SJCRH30 (cell line): ENCODE measurements at regions not wholly inside any gene's neighbourhood (a gene's known extent, or its start where the extent isn't known, plus 50 kb on each side); places are given as distances from the start of the nearest gene placed in this dataset.
"Not testable (repeated sequence)": the region's sequence is repeated elsewhere in the genome, so short reads cannot be mapped to it uniquely, and the experiment has no call there.

Experiments used
- DNase-seq, 2 experiments: peaks; one replicate each; pipeline ENCODE4 v3.0.0-alpha.2; 2015 to 2020
- H3K27ac ChIP-seq: fragments of 250-450 bp; sonication (Bioruptor Pico); 2 replicates; pipeline ENCODE4 v1.5.1; 2020; ENCODE audit warnings: mild to moderate bottlenecking, moderate library complexity
- H3K27me3 ChIP-seq: fragments of 250-450 bp; sonication (Bioruptor Pico); 2 replicates; pipeline ENCODE4 v1.5.1; 2020; ENCODE audit warnings: mild to moderate bottlenecking, moderate library complexity
- H3K36me3 ChIP-seq: fragments of 250-450 bp; sonication (Bioruptor Pico); 2 replicates; pipeline ENCODE4 v1.5.1; 2020; ENCODE audit warnings: mild to moderate bottlenecking, moderate library complexity
- H3K4me1 ChIP-seq: fragments of 250-450 bp; sonication (Bioruptor Pico); 2 replicates; pipeline ENCODE4 v1.5.1; 2020; ENCODE audit warnings: mild to moderate bottlenecking, moderate library complexity
- H3K4me3 ChIP-seq: fragments of 250-450 bp; sonication (Bioruptor Pico); 2 replicates; pipeline ENCODE4 v1.5.1; 2020; ENCODE audit warnings: mild to moderate bottlenecking, moderate library complexity
- H3K9me3 ChIP-seq: fragments of 250-450 bp; sonication (Bioruptor Pico); replicated peaks from 2 replicates; pipeline ENCODE4 v1.5.1; 2020; ENCODE audit warnings: mild to moderate bottlenecking, moderate library complexity

DNA sequence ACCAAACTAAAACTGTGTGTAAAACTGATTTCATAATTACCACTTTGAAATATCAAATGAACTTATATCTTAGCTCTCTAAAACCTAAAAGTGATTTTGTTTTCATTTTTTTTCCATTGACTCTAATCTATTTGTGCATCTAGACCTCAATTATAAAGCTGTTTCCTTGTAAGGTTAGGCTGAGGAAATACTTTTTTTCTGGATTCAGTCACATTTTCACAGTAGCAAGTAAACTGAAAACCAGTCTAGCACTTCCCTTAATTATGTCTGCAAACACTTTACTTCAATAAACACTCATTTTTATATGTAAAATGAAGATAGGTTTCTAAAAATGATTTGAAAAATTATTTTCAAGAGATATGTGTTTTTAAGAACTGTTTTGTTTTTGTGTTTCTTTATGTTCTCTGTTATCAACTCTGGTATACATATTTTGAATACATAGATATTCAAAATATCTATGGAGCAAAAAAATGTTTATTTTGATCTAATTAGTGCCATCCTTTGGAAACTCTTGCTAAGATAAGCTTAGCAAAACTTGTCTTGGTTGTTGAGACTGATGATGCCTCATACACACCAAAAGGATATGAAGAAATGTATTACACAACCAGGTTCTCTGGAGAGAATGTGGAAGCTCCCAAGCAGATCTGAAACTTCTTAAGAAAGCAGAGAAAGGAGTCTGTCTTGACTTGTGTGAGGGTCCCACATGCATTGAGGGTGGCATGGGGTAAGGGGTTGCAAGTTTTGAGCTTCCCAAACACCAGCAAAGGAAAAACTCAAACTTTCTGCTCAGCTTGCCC, 1887.4 kb downstream of the PCDH9 start:
- Histone ChIP-seq H3K4me3 (no peak overlapping the region), H3K9me3 (no peaks in the 10 kb centered on the region; the same call in 1 of the 2 replicates), H3K27ac (no peak overlapping the region), H3K36me3 (no peaks in the 10 kb centered on the region), H3K4me1 (no peaks in the 10 kb centered on the region), H3K27me3 (no peaks in the 10 kb centered on the region)
- no peak for DNase-seq

DNA sequence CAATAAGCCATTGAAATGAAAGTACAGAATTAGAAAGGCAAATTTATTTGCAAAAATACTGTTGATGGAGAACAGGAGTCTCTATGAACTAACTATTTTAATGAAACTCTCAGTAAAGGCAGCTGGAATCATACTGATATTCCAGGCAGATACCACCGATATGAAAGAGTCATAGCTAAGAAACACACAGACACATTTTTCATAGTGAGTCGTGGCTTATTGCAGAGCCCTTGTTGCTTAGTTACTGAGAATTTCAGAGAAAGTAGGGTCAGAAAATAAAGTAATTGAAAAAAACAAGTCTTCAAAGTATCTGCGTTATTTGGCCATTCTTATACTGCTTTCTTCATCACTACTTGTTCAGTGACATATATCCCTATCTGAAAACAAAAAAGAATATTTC, 1890.9 kb downstream of the PCDH9 start:
- no peaks in the 10 kb centered on the region for H3K36me3 ChIP-seq
- no peaks in the 10 kb centered on the region for H3K9me3 ChIP-seq
- no peak for DNase-seq
- no peaks in the 10 kb centered on the region for H3K27me3 ChIP-seq
- peaks cover 11% of the 10 kb centered on the region; the same call in 1 of the 2 replicates for H3K4me1 ChIP-seq
- H3K4me3 ChIP-seq, result no peak overlapping the region
- H3K27ac ChIP-seq, result no peak overlapping the region

DNA sequence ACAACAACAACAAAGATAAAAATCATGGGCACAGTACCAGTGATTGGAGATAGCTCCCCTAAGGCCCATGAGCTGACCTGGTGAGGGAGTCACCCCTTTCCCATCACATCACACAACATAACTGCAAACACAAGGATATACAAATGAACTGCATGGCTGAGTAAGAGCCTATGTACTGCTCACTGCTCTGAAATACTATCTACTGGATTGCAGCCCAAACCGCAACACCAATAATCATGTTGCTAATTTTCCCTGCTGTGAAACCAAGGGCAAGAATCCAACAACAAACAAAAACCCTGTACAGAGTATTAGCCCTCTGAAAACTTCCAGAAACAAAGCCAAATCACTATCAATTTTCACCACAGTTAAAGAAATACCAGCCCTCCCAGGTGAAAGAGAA, 1893.2 kb downstream of the PCDH9 start:
- peak; percentile 34 to 66 for DNase-seq
- no peaks in the 10 kb centered on the region for H3K27me3 ChIP-seq
- no peaks in the 10 kb centered on the region for H3K36me3 ChIP-seq
- H3K27ac ChIP-seq, result no peak overlapping the region
- H3K9me3 ChIP-seq, result no peaks in the 10 kb centered on the region
- peaks cover 11% of the 10 kb centered on the region; the same call in 1 of the 2 replicates for H3K4me1 ChIP-seq
- no peak overlapping the region for H3K4me3 ChIP-seq

DNA sequence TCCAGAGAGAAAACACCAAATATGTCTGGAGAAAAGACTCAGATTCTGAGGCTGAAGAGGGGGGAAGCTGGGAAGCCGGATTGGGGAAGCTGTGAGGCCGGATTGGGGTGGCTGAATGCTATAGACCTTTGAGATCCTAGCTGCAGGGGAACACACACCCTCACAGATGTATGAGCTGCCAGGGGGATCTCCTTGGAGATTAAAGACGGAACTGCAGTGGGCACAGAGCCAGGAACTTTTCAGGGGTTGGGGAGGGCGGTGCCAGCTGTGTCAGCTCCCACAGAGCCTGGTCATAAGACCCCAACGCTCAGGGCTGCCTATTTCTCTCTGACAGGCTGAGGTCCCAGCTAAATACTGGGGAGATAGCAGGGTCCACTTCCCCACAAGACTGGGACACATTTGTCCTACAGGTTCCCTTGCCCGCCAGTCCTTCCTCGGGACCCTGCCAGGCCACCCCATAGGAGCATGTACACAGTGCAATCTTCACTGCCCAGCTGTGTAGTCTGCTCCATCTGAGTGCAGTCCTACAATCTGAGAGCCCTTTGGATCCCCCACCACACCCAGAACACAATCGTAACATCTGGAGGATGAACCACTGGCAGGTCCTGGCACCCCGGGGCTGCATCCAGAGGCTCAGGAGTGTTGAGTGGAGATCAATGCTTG, 1893.9 kb downstream of the PCDH9 start:
- DNase-seq, result peak; percentile 46 to 65
- Histone ChIP-seq H3K4me3 (peak overlapping the region; percentile 5; the same call in 1 of the 2 replicates), H3K4me1 (peaks cover 11% of the 10 kb centered on the region; the same call in 1 of the 2 replicates), H3K27me3 (no peaks in the 10 kb centered on the region), H3K9me3 (no peaks in the 10 kb centered on the region), H3K27ac (no peak overlapping the region), H3K36me3 (no peaks in the 10 kb centered on the region)

DNA sequence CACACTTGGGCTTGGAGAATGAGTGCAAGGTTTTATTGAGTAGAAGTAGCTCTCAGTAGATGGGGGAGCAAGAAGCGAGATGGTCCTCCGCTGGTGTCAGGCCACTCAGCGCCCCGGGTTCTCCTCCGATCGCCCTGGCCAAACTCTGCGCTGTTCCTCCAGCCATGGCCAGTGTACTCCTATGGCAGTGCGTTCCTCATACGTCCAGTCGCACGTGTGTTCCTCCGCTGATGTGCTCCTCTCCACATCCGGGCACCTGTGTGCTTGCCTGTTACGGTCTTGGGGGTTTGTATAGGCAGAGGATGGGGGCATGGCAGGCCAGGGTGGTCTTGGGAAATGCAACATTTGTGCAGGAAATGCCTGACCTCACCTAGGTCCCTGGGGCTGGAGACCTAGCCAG, 1899.4 kb downstream of the PCDH9 start:
- no peak for DNase-seq
- H3K4me1 ChIP-seq, result no peaks in the 10 kb centered on the region
- H3K27ac ChIP-seq, result no peak overlapping the region
- no peaks in the 10 kb centered on the region for H3K9me3 ChIP-seq
- H3K27me3 ChIP-seq, result no peaks in the 10 kb centered on the region
- H3K4me3 ChIP-seq, result no peak overlapping the region
- no peaks in the 10 kb centered on the region for H3K36me3 ChIP-seq

DNA sequence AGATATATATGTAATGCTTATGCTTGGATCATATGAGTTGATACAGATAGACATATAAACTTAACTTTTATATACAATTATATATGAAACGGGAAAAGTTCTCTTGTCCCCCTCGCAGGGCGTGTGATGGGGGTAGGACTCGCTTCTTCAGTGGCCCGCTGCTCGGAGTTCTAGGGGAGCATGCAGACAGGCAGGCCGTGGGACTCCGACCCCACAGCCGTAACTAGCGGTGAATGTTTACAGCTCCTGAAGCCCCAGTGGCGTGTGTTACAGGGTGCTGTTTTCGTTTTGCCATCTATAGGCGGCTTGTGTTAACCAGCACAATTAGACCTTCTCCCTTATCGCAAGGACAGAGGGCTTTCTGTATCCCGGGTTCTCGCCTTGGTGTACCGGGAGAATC, 1899.8 kb downstream of the PCDH9 start:
- H3K4me3 ChIP-seq, result no peak overlapping the region
- H3K27me3 ChIP-seq, result no peaks in the 10 kb centered on the region
- H3K9me3 ChIP-seq, result no peaks in the 10 kb centered on the region
- no peak overlapping the region for H3K27ac ChIP-seq
- no peaks in the 10 kb centered on the region for H3K4me1 ChIP-seq
- no peaks in the 10 kb centered on the region for H3K36me3 ChIP-seq
- no peak for DNase-seq

DNA sequence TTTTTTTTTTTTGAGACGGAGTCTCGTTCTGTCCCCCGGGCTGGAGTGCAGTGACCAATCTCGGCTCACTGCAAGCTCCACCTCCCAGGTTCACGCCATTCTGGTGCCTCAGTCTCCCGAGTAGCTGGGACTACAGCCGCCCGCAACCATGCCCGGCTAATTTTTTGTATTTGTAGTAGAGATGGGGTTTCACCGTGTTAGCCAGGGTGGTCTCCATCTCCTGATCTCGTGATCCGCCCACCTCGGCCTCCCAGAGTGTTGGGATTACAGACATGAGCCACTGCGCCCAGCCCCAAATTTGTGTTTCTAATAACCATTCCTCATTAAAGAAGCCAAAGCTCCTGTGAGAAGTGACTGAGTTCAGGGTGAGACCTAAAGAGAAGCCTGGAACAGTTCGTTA, 1906.9 kb downstream of the PCDH9 start:
- not testable (repeated sequence) for H3K36me3 ChIP-seq

DNA sequence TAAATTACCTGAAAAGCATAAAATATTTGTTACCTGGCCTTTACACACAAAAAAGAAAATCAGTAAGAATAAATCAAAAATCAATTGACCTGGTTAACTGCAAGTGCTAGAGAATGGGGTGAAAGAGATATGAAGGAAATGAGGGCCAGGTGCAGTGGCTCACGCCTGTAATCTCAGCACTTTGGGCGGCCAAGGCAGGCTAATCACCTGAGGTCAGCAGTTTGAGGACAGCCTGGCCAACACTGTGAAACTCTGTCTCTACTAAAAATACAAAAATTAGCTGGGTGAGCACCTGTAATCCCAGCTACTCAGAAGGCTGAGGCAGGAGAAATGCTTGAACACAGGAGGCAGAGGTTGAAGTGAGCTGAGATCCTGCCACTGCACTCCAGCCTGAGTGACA, 1908.7 kb downstream of the PCDH9 start:
- not testable (repeated sequence) for DNase-seq, H3K27me3 ChIP-seq, H3K27ac ChIP-seq, H3K36me3 ChIP-seq, H3K4me3 ChIP-seq, H3K9me3 ChIP-seq, H3K4me1 ChIP-seq

More for the DNA sequence above, 1906.9 kb downstream of the PCDH9 start:
- not testable (repeated sequence) for H3K4me1 ChIP-seq, H3K4me3 ChIP-seq, H3K9me3 ChIP-seq, DNase-seq, H3K27me3 ChIP-seq, H3K27ac ChIP-seq

DNA sequence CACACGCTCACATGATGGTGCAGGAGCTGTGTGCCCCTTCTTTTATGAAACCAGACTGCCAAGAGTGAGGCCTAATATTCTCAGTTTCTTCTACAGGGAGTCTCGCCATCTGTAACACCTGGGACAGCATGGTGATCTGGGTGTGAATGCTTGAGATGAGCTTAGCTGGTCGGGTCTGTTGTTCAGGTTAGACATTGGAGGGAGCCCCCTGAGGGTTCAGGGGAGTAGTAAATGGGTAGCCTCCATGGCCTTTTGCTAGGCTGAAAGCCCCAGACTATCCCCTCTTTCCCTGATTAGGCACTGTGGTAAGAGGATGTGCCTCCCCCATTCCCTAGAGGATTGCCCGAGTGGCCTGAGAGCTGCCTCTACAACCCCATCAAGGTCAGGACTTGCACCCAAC, 1916.1 kb downstream of the PCDH9 start:
- Histone ChIP-seq H3K4me3 (no peak overlapping the region), H3K9me3 (no peaks in the 10 kb centered on the region), H3K27me3 (no peaks in the 10 kb centered on the region), H3K36me3 (no peaks in the 10 kb centered on the region), H3K4me1 (no peaks in the 10 kb centered on the region), H3K27ac (no peak overlapping the region)
- DNase-seq, result no peak

DNA sequence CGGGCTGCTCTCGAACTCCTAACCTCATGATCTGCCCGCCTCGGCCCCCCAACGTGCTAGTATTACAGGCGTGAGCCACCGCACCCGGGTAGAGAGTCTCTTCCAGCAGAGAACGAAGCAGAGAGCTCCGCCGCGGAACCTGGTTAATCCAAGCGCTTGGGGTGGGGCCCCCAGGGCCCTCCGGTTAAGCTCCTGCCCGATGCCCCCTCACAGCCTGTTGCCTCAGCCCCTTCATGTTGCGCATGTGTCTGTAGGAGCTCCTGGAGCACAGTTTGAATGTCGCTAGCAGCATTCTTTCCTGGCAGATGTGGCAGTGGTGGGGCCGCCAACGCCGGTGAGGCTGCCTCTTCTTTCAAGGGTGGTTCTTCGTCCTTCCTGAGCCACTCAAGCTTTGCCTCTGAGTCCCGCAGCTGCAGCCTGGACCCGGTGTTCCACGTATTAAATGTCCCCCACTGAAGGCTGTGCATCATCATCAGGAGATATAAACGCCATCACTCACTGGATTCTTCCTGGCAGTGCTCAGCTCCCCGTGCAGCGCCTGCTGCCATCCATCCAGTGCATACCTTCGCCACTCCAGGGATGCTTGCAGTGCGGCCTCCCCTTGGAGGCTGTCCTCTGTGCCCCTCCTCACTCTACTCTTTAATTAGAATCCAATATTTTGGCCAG, 1919.3 kb downstream of the PCDH9 start:
- H3K4me3 ChIP-seq, result no peak overlapping the region
- H3K9me3 ChIP-seq, result no peaks in the 10 kb centered on the region
- H3K27ac ChIP-seq, result no peak overlapping the region
- no peaks in the 10 kb centered on the region for H3K36me3 ChIP-seq
- no peaks in the 10 kb centered on the region for H3K4me1 ChIP-seq
- H3K27me3 ChIP-seq, result no peaks in the 10 kb centered on the region
- DNase-seq, result no peak

DNA sequence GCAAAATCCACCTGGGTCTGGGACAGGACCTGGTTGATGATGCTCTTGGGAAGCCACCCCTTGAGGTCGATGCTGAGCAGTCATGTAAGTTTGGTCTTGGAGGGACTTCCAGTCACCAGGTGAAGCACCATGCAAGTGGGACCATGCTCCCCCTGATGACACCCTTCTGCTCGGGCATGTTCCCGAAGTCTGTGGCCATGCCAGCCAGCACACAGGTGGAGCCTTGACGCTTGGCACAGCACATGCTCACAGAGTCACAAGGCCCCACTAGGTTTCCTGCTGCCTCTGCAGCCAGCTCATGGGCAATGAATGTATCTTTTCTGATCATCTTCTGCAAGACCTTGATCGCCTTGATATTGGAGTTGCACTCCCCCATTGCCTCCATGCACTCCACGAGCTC, 1920.2 kb downstream of the PCDH9 start:
- Histone ChIP-seq H3K36me3 (no peaks in the 10 kb centered on the region), H3K4me3 (no peak overlapping the region), H3K27ac (no peak overlapping the region), H3K9me3 (no peaks in the 10 kb centered on the region), H3K27me3 (no peaks in the 10 kb centered on the region), H3K4me1 (no peaks in the 10 kb centered on the region)
- no peak for DNase-seq

DNA sequence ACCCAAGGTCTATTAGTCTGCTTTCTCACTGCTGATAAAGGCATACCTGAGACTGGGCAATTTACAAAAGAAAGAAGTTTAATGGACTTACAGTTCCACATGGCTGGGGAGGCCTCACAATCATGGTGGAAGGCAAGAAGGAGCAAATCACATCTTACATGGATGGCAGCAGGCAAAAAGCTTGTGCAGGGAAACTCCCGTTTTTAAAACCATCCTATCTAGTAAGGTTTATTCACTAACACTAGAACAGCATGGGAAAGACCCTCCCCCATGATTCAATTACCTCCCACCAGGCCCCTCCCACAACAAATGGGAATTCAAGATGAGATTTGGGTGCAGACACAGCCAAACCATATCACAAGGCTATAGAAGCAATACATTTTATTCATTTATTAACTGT, 1921.4 kb downstream of the PCDH9 start:
- H3K9me3 ChIP-seq, H3K36me3 ChIP-seq, H3K27ac ChIP-seq, DNase-seq, H3K27me3 ChIP-seq, H3K4me1 ChIP-seq, H3K4me3 ChIP-seq: not testable (repeated sequence)

DNA sequence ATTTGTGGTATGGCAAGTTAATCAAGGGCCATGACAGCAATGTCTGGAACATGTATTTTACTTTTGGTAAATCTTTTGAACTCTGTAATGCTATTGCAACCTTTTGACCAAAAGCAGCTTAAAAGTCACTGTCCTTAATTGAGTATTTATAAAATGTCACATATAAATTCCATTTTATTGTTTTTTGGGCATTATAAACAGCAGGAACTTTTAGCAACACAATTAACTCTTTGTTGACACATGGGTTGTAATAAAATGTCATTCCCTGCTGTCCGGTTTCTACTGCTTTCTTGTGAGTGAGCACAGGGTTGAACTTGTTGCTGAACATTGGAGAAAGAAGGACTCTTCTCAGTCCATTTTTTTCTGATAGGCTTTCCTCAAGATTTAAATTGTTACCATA, 1923.1 kb downstream of the PCDH9 start:
- H3K9me3 ChIP-seq, result no peaks in the 10 kb centered on the region
- DNase-seq, result no peak
- H3K27ac ChIP-seq, result no peak overlapping the region
- no peaks in the 10 kb centered on the region for H3K4me1 ChIP-seq
- no peaks in the 10 kb centered on the region for H3K36me3 ChIP-seq
- no peaks in the 10 kb centered on the region for H3K27me3 ChIP-seq
- H3K4me3 ChIP-seq, result no peak overlapping the region

DNA sequence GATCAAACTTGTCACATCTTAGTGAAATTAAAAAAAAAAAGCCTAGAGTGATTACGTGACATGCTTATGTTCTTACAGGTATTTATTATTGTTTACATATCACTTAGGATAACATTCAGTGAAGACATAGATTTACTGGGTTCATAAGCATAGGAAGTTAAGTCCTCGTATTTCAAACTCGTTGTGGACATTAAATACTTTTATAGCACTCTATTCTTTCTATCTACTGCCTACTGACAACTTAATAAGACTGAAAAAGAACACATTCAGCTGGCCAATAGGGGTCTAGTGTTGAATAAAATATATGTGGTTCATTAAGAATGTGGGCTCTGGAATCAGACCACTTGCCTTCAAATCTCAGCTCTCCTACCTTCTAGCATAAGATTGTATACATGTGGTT, 1927.4 kb downstream of the PCDH9 start:
- Histone ChIP-seq H3K4me3 (no peak overlapping the region), H3K4me1 (no peaks in the 10 kb centered on the region), H3K27me3 (no peaks in the 10 kb centered on the region), H3K27ac (no peak overlapping the region), H3K36me3 (no peaks in the 10 kb centered on the region), H3K9me3 (no peaks in the 10 kb centered on the region)
- no peak for DNase-seq

DNA sequence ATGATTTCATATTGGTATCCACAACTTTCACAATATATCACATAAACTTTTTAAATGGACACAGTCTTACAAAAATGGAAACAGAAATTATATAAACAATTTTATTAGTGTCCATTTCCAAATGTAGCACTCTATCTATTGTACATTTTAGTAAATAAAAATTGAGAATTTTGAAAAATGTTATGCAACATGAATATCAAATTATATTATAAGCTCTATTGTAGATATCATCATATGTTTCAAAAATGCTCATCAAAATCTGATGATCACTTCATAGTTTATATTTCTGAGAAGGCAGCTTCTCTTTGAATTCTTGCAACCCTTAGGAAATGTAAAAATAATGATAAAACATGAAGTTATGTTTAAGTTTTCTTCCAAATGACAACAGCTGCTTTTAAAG, 1928.6 kb downstream of the PCDH9 start:
- DNase-seq, result no peak
- Histone ChIP-seq H3K27ac (no peak overlapping the region), H3K4me3 (no peak overlapping the region)

More for the DNA sequence above, 1928.6 kb downstream of the PCDH9 start:
- H3K9me3 ChIP-seq, result no peaks in the 10 kb centered on the region
- no peaks in the 10 kb centered on the region for H3K36me3 ChIP-seq
- H3K4me1 ChIP-seq, result no peaks in the 10 kb centered on the region
- no peaks in the 10 kb centered on the region for H3K27me3 ChIP-seq
